WTC11 (cell line): ENCODE measurements at regions not wholly inside any gene's neighbourhood (a gene's known extent, or its start where the extent isn't known, plus 50 kb on each side); places are given as distances from the start of the nearest gene placed in this dataset.
"Not testable (repeated sequence)": the region's sequence is repeated elsewhere in the genome, so short reads cannot be mapped to it uniquely, and the experiment has no call there.

Experiments used
- ATAC-seq: fragments of 200-7000 bp; cut with Tn5 transposase; 2 replicates; pipeline ENCODE4 v1.10.0; 2021; ENCODE audit warnings: mild to moderate bottlenecking, moderate library complexity
- CTCF ChIA-PET: fragments of 300-600 bp; sonication (Branson Sonifier 250); formaldehyde crosslinking; loops from one replicate; lab custom pipeline; 2021; ENCODE audit warnings: antibody characterized with exemption; lab: Charles Lee
- POLR2A ChIA-PET: fragments of 350-600 bp; sonication (Branson Sonifier 250); formaldehyde crosslinking; loops from one replicate; lab custom pipeline; 2021; ENCODE audit warnings: antibody characterized with exemption; lab: Charles Lee
- DNase-seq: peaks from one replicate; pipeline ENCODE4 v3.0.0; 2021; ENCODE audit warnings: low spot score
- H3K27ac Mint-ChIP-seq: 2 replicates; pipeline ENCODE4 v1.8.0; 2021; ENCODE audit warnings: mixed read lengths
- H3K27me3 Mint-ChIP-seq: 2 replicates; pipeline ENCODE4 v1.8.0; 2021; ENCODE audit warnings: low read depth, mild to moderate bottlenecking, moderate library complexity, mixed read lengths
- H3K36me3 Mint-ChIP-seq: 2 replicates; pipeline ENCODE4 v1.8.0; 2021; ENCODE audit warnings: mixed read lengths
- H3K4me1 Mint-ChIP-seq: 2 replicates; pipeline ENCODE4 v1.8.0; 2022; ENCODE audit warnings: mixed read lengths
- H3K4me3 Mint-ChIP-seq: 2 replicates; pipeline ENCODE4 v1.8.0; 2021; ENCODE audit warnings: mild to moderate bottlenecking, moderate library complexity, mixed read lengths
- H3K9me3 Mint-ChIP-seq: 2 replicates; pipeline ENCODE4 v1.8.0; 2021; ENCODE audit warnings: mixed read lengths
- AFF4 ChIP-seq: sonication (generic); formaldehyde crosslinking; IDR thresholded peaks from 2 replicates; pipeline ENCODE4 v1.8.1; 2023; ENCODE audit warnings: mild to moderate bottlenecking, missing genetic modification reagents, borderline replicate concordance
- ATF2 ChIP-seq: sonication (generic); formaldehyde crosslinking; IDR thresholded peaks from 2 replicates; pipeline ENCODE4 v1.8.1; 2022; ENCODE audit warnings: low read depth, missing genetic modification reagents, borderline replicate concordance
- CDX4 ChIP-seq: fragments of 250-450 bp; sonication (Bioruptor Pico); IDR thresholded peaks from 2 replicates; pipeline ENCODE4 v1.9.0; 2021; ENCODE audit warnings: moderate library complexity, mild to moderate bottlenecking, inconsistent platforms, borderline replicate concordance
- CREB1 ChIP-seq: sonication (generic); formaldehyde crosslinking; IDR thresholded peaks from 2 replicates; pipeline ENCODE4 v1.8.0; 2023; ENCODE audit warnings: mild to moderate bottlenecking, missing genetic modification reagents
- CTCF ChIP-seq: fragments of 200-600 bp; IDR thresholded peaks from 2 replicates; pipeline ENCODE4 v1.8.0; 2022; ENCODE audit warnings: antibody characterized with exemption
- E2F1 ChIP-seq: sonication (generic); formaldehyde crosslinking; IDR thresholded peaks from 2 replicates; pipeline ENCODE4 v1.8.0; 2022; ENCODE audit warnings: mild to moderate bottlenecking, missing genetic modification reagents
- ERG ChIP-seq: fragments of 250-450 bp; sonication (Bioruptor Pico); IDR thresholded peaks from 2 replicates; pipeline ENCODE4 v1.8.0; 2021; ENCODE audit warnings: mild to moderate bottlenecking
- FOXP4 ChIP-seq: sonication (generic); formaldehyde crosslinking; IDR thresholded peaks from 2 replicates; pipeline ENCODE4 v1.8.0; 2022; ENCODE audit warnings: mild to moderate bottlenecking, missing genetic modification reagents
- KAT7 ChIP-seq: sonication (generic); formaldehyde crosslinking; IDR thresholded peaks from 2 replicates; pipeline ENCODE4 v1.8.1; 2023; ENCODE audit warnings: missing genetic modification reagents, mild to moderate bottlenecking, borderline replicate concordance
- NR3C1 ChIP-seq: sonication (generic); formaldehyde crosslinking; conservative IDR thresholded peaks from 2 replicates; pipeline ENCODE4 v1.8.1; 2023; ENCODE audit warnings: low read depth, mild to moderate bottlenecking, missing genetic modification reagents
- ZNF138 ChIP-seq: sonication (generic); formaldehyde crosslinking; conservative IDR thresholded peaks from 2 replicates; pipeline ENCODE4 v1.8.1; 2022; ENCODE audit warnings: mild to moderate bottlenecking, moderate library complexity, missing genetic modification reagents
- ZNF532 ChIP-seq: fragments of 250-450 bp; sonication (Bioruptor Pico); IDR thresholded peaks from 2 replicates; pipeline ENCODE4 v1.9.0; 2021; ENCODE audit warnings: mild to moderate bottlenecking, borderline replicate concordance
- ZSCAN18 ChIP-seq: fragments of 250-450 bp; sonication (Bioruptor Pico); IDR thresholded peaks from 2 replicates; pipeline ENCODE4 v2.1.2; 2022; ENCODE audit warnings: mild to moderate bottlenecking, moderate library complexity

- Mint-ChIP-seq H3K4me1 (no peaks in the 10 kb centered on the region), H3K4me3 (no peak overlapping the region), H3K36me3 (peaks cover 63% of the 10 kb centered on the region), H3K27me3 (no peaks in the 10 kb centered on the region; the same call in 1 of the 2 replicates), H3K9me3 (peaks cover 77% of the 10 kb centered on the region), H3K27ac (no peak overlapping the region)
- no peak for DNase-seq
- ATAC-seq, result no peak
- ChIA-PET CTCF (no interaction called here), POLR2A (no interaction called here)
- TF ChIP-seq CDX4 (CRISPR knock-in tag), result no peak
- TF ChIP-seq ZNF138 (CRISPR knock-in tag), result no peak
- TF ChIP-seq KAT7 (CRISPR knock-in tag), result no peak
- no peak for TF ChIP-seq AFF4 (CRISPR knock-in tag)
- TF ChIP-seq NR3C1, result no peak
- TF ChIP-seq CREB1 (CRISPR knock-in tag), result no peak
- TF ChIP-seq FOXP4 (CRISPR knock-in tag), result no peak
- TF ChIP-seq E2F1 (CRISPR knock-in tag), result no peak
- no peak for TF ChIP-seq CTCF
- TF ChIP-seq ATF2 (CRISPR knock-in tag), result no peak
- no peak for TF ChIP-seq ZSCAN18 (CRISPR knock-in tag)
- TF ChIP-seq ZNF532 (CRISPR knock-in tag), result no peak
- TF ChIP-seq ERG (CRISPR knock-in tag), result no peak
These were observed 589.7 kb downstream of the CBLN4 start for GRCh38 chr20:55415567-55416142.

GRCh38 chr20:55412508-55412907 is 592.8 kb downstream of the CBLN4 start:
- H3K9me3 Mint-ChIP-seq, result peaks cover 72% of the 10 kb centered on the region

More at GRCh38 chr20:55412508-55412907, 592.8 kb downstream of the CBLN4 start:
- ATAC-seq, H3K4me1 Mint-ChIP-seq, H3K27me3 Mint-ChIP-seq, CTCF ChIA-PET, POLR2A ChIA-PET, H3K4me3 Mint-ChIP-seq, H3K27ac Mint-ChIP-seq, DNase-seq: not testable (repeated sequence)
- H3K36me3 Mint-ChIP-seq, result peaks cover 56% of the 10 kb centered on the region
